T-helper 1 cell treated with Interleukin-12 subunit alpha and Interleukin-12 subunit beta and Interleukin-4 antibody, amounts not matched to agents 30 ng/mL and 1 ng/mL, for 36 hours (primary cell): ENCODE measurements at regions not wholly inside any gene's neighbourhood (a gene's known extent, or its start where the extent isn't known, plus 50 kb on each side); places are given as distances from the start of the nearest gene placed in this dataset.

Experiments used
- intact Hi-C: fragments of 100-400 bp; cut with micrococcal nuclease; formaldehyde crosslinking; loops from one replicate; pipeline ENCODE4 v1.15.1; 2024

DNA sequence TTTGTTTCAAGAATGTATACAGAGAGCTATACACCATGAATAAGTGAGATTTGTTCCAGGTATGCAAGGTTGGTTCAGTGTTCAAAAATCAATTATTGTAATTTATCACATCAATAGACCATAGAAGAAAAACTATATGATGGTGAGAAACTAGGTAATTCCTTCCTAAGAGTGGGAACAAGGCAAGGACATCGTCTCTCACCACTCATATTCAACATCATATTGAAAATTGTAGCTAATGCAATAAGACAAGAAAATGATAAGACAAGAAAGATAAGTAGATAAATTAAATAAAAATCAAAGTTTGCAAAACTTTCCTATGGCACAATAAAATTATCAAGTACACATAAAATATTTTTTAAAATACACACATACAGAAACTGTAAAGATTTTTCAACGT is 385.3 kb upstream of the COBL start:
- intact Hi-C loops: no loop called here

DNA sequence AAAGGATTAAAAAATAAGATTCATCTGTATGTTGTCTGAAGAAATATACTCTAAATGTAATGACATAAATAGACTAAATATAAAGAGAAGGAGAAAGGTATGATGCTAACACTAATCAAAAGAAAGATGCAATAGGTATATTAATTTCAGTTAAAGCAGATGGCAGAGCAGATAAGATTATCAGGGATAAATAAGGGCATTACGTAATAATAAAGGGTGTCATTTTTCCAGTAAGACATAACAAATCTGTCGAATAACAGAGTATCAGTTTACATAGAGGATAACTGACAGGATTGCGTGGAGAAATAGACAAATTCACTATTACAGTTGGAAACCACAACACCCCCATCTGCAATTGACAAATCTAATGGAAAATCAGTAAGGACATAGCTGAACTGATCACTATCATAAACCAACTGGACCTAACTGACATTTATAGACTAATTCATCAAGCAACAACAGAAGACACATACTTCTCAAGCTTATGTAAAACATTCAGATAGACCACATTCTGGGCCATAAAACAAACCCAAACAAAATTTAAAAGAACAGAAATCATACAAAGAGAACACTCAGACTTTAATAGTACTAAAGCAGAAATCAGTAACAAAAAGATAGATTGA is 384.1 kb upstream of the COBL start:
- intact Hi-C loops: no loop called here

DNA sequence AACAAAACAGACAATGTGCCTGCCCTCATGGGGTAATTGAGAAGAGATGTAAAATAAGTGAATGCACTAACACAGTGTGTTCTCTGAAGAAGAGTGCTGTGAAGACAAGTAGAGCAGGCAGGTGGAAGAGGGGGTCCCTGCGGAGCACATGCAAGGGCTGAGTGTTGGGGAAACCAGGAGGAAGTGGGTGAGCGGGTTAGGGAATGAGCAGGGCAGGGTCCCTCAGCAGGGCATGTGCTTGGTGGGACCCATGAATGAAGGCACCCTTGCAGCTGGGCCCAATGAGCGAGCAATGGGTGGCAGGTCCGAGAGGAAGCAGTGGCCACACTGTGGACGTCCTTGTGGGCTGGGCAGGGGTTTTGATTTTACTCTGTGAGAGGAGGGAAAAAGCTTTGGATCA is 376.6 kb upstream of the COBL start:
- intact Hi-C loops: no loop called here

DNA sequence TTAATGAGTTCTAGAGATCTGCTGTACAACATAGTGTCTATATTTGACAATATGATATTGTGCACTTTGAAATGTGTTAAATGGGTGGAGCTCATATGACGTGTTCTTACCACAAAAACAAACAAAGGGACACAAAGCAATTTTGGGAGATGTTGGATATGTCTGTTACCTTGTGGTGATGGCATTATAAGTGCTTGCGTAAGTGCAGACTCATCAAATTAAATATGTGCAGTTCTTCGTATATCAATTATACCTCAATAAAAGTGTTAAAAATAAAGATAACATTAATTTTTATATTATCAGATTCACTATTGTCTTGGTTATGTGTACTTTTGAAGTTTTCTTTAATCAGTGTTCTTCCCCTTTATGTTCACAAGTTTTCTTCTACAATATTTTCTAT is 372.9 kb upstream of the COBL start:
- intact Hi-C loops: no loop called here

DNA sequence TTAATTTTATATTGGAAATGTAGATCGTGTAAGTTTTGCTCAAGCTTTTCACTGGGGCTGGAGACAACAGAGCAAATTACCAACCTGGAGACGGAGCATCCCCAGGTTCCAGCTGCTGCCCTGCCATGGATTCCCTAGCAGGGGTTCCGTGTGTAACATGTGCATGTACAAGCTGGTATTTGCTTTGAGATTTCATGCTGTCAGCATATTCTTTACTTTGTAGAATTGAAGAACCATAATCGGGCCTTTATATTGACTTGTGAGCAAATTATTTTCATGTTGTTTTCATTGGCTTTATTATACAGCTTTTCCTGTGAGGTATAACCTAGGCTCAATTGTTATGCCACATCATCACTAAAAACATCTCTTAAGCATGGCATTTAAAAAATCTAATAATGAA is 369.2 kb upstream of the COBL start:
- intact Hi-C loops: no loop called here

DNA sequence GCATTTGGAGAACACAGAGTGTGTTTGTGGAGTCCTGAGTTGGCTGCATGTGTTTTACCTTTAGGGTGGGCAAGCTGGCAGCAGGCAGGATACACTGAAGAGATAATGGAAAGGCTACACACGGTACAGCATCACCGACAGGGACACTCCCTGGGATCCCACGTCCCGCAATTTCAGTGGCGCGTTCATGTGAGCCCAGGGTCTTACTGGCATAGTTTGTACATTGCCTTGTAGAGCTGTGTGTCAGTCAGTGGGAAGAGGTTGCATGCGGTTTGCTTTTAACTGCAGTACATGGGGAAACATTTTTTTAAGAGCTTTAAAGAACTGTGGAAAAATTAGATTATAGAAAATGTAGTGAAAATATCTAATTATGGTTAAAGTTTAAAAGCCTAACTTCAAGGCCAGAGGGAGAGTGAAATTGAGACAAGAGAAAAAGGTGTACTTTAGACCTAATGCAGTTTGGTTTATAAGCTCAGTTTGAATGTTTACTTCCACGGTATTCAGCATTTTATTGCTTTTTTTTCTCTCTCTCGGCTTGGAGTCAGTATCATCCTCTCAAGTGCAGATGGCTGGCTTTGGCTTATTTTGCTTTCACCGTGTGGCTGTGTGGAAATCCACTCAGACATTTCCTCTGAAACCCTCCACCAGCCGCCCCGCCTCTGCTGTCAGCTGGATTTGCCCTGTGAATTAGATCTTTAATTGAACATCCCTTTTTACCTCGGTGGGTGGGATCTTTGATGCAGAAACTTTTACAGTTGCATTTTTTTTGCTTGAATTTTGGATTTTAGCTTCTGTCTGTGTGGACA is 364.2 kb upstream of the COBL start:
- intact Hi-C loops: no loop called here

DNA sequence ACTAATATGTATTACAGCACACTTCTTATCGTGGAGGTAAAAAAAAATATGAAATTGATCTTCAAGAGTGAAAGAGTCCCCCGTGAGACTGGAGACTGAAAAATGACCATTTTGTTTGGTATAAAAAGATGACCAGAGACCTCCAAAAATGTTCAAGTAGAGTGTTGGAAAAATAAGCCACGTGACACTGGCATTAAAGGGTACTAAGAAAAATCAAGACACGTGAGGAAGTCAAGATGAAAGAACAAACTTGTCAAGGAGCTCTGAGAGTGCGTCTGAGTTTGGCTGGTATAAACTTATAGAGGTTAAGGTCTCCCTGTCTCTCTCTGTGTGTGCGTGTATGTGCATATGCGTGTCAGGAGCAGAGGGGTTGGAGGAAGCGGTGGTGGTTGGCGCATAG is 362.7 kb upstream of the COBL start:
- intact Hi-C loops: no loop called here

DNA sequence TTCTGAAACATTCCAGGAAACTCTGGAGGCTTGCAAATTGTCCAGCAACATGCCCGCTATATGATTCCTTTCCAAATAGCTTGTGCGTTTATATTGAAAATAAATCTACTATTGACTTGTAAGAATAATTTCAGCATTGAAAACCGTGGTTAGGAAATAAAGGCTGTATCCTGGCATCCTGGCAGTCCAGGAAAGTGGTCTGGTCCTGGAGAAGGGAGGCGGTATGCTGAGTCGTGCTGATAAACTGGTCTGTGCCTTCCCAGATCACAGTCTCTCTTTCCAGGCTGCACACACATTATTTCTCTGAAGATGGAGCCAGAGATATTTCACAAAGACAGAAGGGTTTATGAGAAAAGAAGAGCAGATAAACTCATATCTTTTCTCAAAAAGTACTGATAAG is 350.1 kb upstream of the COBL start:
- intact Hi-C loops: no loop called here

DNA sequence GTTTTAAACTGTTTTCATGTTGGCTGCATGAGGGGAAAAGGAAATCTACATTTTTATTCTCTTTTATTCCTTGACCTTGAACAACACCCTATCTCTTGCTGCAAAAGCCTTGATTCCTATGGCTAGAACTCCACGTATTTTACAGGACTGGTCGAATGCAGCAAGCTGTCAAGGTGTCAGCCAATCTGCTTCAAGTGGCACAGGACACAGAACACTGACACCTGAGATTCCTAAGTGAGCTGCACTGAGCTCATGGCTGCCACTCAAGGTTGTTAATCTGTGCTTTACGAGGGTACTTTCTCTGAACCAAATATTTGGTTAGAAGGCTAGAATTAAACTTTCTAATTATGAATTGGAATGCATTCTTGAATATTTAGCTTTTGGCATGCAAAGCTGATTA is 349.7 kb upstream of the COBL start:
- intact Hi-C loops: no loop called here

DNA sequence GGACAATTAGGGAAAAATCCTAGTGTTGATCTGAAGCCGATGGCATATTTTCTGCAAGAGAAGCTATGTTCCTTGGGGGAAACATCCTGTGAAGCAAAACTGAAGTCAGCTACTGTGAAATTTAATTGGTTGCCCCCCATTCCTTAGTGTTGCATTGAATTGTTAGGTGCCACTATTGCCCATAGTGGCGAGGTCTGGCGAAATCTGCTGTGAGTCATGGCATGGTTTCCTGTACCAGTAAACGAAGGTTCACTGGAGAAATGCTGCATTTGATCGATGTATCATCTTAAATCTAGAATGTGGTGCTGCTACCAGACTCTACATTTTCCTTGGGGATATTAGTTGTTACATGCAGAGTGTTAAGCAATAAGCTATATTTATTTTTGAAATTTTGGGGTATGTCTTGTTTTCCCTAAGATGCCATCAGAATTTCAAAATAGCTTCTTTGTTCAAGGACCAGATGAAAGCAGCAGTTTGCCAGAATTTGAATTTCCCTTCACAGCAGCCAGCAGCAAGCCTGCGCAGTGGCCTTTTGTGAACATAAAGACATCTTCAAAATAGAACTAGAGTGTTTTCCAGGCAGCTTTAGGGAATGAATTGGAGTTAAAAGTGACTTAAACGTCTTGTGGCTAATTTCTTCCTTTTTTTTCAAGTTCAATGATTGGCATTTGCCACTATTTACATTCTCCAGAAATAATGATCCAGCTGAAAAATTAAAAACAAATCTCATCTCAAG is 348.6 kb upstream of the COBL start:
- intact Hi-C loops: no loop called here

DNA sequence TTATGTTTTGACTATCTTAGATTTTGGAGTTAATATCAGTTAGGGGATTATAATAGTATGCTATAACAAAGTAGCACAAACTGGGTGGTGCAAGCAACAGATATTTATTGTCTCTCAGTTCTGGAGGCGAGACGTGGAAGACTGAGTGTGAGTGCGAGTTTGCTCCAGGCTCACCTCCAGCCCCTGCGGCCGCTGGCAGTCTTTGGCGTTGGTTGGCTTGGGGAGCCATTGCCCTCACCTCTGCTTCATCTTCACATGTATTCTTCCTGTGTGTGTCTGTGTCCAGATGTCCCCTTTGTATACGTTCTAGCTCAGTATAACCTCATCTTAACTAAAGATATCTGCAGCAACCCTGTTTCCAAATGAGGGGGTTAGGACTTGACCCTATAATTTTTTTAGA is 343.9 kb upstream of the COBL start:
- intact Hi-C loops: no loop called here

DNA sequence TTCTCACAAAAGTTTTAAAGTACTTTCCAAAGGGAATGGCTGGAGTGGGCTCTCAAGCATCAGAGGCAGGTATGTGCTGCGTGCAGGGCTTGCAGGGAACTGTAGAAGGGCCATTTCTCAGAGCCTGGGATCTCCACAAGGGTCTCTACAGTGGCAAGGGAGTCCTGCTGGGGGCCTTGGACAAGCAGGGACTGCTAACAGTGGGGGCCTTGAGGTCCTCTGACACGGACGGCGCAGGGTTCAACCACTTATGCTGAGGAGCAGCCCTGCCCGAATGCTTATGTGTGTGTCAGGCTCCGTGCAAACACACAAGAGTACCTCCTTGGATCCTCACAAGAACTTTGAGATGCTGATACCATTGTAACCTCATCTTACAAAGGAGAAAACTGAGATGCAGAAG is 342.1 kb upstream of the COBL start:
- intact Hi-C loops: no loop called here

DNA sequence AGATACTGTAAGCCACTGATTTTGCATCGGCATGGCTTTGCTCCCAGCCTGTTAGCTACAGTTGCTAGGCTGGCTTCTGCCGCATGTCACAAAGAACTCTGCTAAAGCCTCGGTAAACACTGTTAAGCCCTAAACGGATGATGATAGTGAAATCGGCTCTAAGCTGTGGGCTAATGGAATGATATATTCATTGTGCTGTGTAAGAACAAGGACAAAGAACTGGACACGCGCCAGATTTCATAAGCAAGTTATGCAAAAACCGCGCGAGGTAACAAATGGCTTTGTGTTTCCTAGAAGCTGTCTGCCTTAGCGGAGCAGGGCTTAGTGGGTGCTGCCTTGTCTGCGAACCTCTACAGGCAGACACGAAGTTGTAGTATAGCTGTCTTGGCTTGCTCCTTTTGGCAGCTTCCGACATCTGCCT is 331.3 kb upstream of the COBL start:
- intact Hi-C loops: no loop called here

DNA sequence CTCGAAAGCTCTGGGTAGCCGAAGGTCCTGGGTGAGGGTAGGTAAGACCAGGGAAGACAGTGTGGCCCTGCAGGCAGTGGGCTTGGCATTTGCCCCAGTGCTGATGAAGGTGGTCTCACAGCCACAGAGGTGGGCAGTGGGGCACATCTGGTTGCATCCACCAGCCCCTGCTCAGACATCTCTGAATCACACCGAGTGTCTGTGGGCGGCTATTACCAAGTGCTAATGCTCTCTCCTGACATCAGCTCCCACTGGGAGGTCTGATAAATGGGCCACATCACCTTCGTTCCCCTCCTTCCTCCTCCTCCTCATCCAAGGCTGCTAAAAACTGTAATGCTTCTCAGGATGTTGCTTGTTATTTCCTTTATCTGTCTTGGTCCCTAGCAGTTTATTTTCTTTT is 330.9 kb upstream of the COBL start:
- intact Hi-C loops: no loop called here

DNA sequence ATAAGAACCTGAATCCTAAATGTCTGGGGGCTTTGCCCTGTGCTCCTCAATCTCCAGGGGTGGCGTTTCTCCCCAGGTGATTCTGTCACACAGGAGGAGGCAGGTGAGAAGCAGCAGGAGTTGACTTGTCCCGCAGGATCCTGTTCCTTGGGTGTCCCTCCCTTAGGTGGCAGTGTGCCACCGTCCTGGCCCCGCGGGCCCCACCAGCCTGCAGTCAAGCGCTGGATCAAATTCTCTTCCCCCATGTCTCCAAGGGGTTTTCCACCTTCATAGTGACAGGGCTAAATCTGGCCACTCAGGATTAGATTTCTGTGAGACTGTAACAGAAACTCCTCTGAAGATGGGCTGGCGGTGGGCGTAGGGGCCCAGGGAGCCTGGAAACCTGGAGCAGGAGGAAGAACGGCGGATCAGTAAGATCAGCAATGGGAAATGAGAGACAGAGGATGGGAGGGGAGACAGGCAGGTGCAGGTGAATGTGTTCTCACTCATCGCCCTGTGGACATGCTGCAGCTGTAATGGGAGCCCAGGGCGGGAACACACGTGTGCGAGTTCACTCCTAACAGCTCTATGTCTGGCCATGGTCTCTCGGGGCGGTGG is 329.2 kb upstream of the COBL start:
- intact Hi-C loops: no loop called here

DNA sequence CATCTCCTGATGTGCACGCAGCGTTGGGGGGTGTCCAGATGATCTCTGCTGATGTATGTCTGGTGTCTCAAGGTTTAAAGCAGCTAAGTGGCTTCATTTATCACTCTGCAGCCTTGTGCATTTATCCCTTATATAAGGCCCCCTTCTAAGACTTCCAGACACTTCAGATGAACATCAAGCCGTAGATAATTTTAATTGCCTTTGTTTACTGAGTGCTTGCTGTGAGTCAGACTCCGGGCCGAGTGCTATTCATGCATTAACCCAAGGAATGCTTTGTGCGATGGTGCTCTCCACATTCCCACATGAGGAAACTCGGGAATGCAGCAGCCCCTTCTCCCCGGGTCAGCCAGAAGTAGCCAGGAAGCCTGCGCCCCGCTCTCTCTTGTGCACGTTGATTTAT is 328.6 kb upstream of the COBL start:
- intact Hi-C loops: no loop called here

DNA sequence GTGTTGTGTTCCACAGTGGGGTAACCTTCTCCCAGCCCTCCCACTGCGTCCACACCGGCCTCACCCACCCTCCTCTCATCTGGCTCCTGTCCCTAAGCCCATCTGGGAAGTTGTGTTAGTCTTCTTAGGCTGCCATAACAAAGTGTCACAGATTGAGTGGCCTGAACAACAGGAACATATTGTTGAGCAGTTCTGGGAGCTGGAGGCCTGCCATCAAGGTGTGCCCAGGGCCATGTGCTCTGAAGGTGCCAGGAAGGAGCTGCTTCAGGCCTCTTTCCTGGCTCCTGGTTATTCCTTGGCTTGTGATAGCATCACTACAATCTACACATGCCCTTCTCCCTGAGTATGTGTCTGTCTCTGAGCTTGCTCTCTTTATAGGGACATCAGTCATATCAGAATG is 327.6 kb upstream of the COBL start:
- intact Hi-C loops: no loop called here

DNA sequence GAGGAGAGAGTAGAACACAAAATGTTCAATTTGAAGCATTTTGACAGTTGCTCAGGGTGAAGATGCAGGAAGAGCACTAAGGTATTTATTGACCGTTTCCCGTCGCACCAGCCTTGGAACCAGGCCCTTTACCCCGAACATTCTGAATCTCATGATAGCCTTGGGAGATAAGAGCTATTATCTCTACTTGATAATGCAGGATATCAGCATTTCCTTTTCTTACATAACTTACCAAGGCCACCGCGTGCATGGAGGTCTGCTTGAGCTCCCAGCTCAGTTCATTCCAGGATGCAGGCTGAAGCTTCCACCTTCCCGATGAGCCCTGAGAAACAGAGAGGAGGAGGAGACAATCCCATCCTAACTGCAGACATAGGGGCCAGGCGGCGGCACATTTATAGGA is 324.2 kb upstream of the COBL start:
- intact Hi-C loops: no loop called here

DNA sequence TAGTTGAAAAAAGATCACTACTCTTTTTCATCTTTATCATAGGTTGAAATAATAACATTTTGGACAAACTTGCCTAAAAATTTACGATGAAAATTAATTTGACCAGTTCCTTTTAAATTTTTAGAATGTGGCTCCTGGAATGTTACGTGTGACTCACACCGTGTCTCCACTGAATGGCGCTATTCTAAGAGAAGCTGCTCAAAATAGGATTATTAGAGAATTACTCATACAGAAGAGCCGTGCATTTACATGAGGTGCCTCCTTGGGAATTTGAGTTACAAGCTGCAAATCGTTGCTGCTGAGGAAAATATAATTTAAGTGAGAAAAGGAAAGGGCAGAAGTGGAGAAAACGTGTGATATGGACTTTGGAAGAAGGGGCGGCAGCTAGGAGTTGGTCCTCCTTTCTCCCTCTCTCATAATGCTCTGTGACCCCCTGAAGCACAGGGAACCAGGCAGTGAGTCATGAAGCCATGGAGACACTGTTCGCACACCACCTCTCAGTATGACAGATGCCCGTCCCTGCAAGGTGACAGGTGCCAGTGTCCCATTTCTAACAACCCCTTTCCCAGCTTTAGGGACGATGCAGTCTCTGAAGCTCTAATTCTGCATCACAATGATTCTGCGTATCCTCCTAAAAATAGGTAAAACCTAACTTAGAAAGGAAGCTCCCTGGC is 323.2 kb upstream of the COBL start:
- intact Hi-C loops: no loop called here

DNA sequence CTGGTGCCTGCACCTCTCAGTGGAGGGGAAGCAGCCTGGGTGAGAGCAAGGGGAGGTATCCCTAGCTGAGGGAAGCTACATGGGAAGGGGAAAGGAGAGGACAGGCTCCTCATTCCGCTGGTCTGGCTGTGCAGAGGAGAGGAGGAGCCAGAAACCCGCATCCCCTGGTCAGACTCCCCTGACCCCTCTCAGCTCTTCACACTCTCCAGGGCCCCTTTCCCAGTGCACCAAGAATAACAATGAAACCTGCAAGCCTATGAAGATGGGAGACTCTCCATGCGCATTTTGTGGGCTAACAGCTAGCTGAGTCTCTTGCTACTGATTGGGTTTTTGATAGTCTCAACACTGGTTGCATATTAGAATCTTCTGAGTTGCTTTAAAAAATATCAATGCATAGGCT is 319.9 kb upstream of the COBL start:
- intact Hi-C loops: no loop called here

DNA sequence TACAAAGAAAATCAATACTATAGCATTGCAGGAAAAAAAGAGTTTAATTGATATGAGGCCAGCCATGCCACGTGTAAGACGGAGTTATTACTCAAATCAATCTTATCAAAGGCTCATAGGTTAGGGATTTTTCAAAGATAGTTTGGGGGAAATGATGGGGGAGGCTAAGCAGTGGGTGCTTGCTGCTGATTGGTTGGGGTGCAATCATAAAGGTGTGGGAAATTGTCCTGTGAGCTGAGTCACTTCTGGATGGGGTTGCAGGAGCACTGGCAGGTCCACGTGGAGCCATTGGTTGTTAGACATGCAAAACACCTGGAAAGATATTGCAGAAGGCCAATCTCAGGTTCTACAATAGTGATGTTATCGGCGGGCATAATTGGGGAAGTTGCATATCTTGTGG is 319.2 kb upstream of the COBL start:
- intact Hi-C loops: no loop called here

DNA sequence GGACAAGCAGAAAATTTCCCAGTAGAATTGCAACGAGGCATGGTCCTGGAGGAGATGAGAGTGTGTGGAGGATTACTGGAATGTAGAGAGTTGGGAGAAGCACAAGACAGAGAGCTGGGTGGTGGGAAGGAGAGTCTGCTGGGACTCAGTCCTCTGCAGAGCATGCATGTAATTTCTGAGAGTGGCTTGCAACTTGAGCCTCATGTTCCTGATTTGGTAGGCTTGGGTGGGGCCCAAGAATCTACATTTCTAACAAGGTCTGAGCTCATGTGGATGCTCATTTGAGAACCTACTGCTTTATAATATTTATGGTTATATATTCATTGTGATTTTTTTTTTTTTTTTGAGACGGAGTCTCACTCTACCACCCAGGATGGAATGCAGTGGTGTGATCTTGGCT is 317.9 kb upstream of the COBL start:
- intact Hi-C loops: no loop called here
